ENCODE measurements at regions not wholly inside any gene's neighbourhood (a gene's known extent, or its start where the extent isn't known, plus 50 kb on each side); places are given as distances from the start of the nearest gene placed in this dataset.

DNA sequence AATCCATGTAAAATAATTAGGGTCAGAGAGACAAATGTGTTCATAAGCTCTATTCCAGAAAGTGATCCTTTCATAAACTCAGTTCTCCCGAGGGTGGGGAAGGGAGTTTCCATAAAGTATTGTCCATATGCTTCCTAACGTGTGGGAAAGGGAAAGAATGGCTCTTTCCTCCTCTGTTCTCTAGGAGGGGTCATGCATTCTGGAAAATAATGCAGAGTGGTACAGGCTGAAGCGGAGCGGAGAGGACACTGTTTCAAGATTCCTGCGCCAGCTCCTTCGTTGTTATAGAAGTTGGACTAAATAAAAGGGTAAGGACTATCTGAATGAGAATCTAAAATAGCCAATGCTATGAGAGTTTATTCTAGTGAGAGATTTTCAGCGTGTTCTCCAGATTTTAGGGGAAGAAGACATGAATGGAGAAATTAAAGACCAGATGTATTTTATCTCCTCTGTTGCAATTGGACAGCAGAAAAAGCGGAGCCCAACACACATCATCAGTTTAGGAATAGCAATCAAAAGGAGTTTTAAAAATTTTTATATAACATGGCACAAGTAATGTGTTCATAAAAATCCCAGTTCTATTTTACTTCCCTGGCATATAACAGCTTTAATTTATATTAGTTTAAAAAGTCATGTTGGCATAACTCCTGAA lies 166.9 kb upstream of the MPDZ start:
- TF ChIP-seq, protein P1, sequence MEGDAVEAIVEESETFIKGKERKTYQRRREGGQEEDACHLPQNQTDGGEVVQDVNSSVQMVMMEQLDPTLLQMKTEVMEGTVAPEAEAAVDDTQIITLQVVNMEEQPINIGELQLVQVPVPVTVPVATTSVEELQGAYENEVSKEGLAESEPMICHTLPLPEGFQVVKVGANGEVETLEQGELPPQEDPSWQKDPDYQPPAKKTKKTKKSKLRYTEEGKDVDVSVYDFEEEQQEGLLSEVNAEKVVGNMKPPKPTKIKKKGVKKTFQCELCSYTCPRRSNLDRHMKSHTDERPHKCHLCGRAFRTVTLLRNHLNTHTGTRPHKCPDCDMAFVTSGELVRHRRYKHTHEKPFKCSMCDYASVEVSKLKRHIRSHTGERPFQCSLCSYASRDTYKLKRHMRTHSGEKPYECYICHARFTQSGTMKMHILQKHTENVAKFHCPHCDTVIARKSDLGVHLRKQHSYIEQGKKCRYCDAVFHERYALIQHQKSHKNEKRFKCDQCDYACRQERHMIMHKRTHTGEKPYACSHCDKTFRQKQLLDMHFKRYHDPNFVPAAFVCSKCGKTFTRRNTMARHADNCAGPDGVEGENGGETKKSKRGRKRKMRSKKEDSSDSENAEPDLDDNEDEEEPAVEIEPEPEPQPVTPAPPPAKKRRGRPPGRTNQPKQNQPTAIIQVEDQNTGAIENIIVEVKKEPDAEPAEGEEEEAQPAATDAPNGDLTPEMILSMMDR (IDR thresholded peaks at IDR 0.05; ENCODE audit: low read depth, low read length, poor library complexity, severe bottlenecking), result no peak
- TF ChIP-seq EZH2phosphoT487 (IDR thresholded peaks at IDR 0.05; ENCODE audit: borderline replicate concordance, low read length), result no peak

Data from DOHH2 (cell line).